ENCODE measurements at regions not wholly inside any gene's neighbourhood (a gene's known extent, or its start where the extent isn't known, plus 50 kb on each side); places are given as distances from the start of the nearest gene placed in this dataset.

DNA sequence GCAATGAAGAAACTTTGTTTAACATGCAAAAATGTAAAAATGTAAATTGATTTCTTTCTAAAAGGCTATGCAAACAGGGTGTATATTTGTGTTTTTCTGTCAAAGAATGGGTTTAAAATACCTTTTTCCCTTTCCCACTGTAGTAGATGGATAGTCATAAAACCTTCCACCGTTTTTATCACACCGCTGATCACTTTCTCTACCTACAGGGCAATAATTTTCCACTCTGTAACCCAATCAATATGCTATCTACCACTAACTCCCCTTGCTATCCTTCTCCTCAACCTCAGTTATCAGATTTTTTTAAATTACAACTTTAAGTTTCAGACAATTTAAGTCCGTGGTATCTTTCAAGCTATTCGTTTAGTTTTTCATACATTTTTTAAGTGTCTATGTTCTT is 91.4 kb upstream of the ARID1B start:
- Histone ChIP-seq H3K4me3 (replicated peaks; ENCODE audit: insufficient read depth, low read length) (peak overlapping the region; percentile 53), H3K27me3 (ENCODE audit: insufficient read depth, poor library complexity, severe bottlenecking) (no peaks in the 10 kb centered on the region), H3K27ac (replicated peaks) (peak overlapping the region; percentile 93)
- TF ChIP-seq POLR2AphosphoS5 (IDR thresholded peaks at IDR 0.05; ENCODE audit: low read depth) (no peak), GABPA (IDR thresholded peaks at IDR 0.05; ENCODE audit: low read depth) (no peak), SPI1 (IDR thresholded peaks at IDR 0.05; ENCODE audit: borderline replicate concordance, low read depth) (no peak)
- TF ChIP-seq, protein P1, sequence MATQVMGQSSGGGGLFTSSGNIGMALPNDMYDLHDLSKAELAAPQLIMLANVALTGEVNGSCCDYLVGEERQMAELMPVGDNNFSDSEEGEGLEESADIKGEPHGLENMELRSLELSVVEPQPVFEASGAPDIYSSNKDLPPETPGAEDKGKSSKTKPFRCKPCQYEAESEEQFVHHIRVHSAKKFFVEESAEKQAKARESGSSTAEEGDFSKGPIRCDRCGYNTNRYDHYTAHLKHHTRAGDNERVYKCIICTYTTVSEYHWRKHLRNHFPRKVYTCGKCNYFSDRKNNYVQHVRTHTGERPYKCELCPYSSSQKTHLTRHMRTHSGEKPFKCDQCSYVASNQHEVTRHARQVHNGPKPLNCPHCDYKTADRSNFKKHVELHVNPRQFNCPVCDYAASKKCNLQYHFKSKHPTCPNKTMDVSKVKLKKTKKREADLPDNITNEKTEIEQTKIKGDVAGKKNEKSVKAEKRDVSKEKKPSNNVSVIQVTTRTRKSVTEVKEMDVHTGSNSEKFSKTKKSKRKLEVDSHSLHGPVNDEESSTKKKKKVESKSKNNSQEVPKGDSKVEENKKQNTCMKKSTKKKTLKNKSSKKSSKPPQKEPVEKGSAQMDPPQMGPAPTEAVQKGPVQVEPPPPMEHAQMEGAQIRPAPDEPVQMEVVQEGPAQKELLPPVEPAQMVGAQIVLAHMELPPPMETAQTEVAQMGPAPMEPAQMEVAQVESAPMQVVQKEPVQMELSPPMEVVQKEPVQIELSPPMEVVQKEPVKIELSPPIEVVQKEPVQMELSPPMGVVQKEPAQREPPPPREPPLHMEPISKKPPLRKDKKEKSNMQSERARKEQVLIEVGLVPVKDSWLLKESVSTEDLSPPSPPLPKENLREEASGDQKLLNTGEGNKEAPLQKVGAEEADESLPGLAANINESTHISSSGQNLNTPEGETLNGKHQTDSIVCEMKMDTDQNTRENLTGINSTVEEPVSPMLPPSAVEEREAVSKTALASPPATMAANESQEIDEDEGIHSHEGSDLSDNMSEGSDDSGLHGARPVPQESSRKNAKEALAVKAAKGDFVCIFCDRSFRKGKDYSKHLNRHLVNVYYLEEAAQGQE (IDR thresholded peaks at IDR 0.05; ENCODE audit: insufficient replicate concordance, low read depth), result no peak
- TF ChIP-seq, protein P2, sequence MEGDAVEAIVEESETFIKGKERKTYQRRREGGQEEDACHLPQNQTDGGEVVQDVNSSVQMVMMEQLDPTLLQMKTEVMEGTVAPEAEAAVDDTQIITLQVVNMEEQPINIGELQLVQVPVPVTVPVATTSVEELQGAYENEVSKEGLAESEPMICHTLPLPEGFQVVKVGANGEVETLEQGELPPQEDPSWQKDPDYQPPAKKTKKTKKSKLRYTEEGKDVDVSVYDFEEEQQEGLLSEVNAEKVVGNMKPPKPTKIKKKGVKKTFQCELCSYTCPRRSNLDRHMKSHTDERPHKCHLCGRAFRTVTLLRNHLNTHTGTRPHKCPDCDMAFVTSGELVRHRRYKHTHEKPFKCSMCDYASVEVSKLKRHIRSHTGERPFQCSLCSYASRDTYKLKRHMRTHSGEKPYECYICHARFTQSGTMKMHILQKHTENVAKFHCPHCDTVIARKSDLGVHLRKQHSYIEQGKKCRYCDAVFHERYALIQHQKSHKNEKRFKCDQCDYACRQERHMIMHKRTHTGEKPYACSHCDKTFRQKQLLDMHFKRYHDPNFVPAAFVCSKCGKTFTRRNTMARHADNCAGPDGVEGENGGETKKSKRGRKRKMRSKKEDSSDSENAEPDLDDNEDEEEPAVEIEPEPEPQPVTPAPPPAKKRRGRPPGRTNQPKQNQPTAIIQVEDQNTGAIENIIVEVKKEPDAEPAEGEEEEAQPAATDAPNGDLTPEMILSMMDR (IDR thresholded peaks at IDR 0.05; ENCODE audit: insufficient read depth, low read length), result no peak
- no peak for DNase-seq (ENCODE audit: low read depth in 1 of 2, low spot score in 1 of 2)

DNA sequence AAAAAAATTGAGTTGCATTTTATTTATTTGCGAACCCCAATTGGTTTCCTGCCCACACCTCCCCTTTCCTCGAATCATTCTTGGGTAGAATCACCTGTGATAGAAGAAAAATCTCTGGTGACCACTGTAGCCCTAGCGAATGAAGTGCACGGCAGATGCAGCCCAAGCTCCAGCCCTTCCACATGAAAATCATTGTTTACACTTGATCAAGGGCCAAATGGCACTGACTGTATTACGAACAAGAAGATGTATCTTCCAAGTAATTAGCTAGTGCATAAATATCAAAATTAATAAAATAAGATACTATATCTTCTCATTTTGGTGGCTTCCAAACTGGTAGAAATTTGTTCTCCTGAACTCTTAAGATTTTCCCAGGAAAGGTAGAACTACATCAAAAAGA is 93.4 kb upstream of the ARID1B start:
- no peaks in the 10 kb centered on the region for H3K27me3 ChIP-seq (ENCODE audit: insufficient read depth, poor library complexity, severe bottlenecking)
- H3K27ac ChIP-seq (replicated peaks), result no peak overlapping the region
- TF ChIP-seq GABPA (IDR thresholded peaks at IDR 0.05; ENCODE audit: low read depth) (no peak), POLR2AphosphoS5 (IDR thresholded peaks at IDR 0.05; ENCODE audit: low read depth) (no peak), SPI1 (IDR thresholded peaks at IDR 0.05; ENCODE audit: borderline replicate concordance, low read depth) (no peak)
- TF ChIP-seq, protein P2 (IDR thresholded peaks at IDR 0.05; ENCODE audit: insufficient read depth, low read length), result no peak
- TF ChIP-seq, protein P1 (IDR thresholded peaks at IDR 0.05; ENCODE audit: insufficient replicate concordance, low read depth), result no peak
- no peak overlapping the region for H3K4me3 ChIP-seq (replicated peaks; ENCODE audit: insufficient read depth, low read length)
- DNase-seq (ENCODE audit: low read depth in 1 of 2, low spot score in 1 of 2), result no peak

DNA sequence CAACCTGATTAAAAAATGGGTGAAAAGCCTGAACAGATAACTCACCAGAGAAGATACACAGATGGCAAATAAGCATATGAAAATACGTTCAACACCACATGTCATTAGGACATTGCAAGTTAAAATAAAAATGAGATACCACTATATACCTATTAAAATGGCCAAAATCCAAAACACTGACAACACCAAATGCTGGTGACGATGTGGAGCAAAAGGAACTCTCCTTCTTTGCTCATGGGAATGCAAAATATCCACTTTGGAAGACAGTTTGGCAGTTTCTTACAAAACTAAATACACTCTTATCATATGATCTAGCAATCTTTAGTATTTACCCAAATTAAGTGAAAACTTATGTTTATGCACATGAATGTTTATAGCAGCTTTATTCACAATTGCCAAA is 100.5 kb upstream of the ARID1B start:
- Histone ChIP-seq H3K4me3 (replicated peaks; ENCODE audit: insufficient read depth, low read length) (no peak overlapping the region), H3K27me3 (ENCODE audit: insufficient read depth, poor library complexity, severe bottlenecking) (no peaks in the 10 kb centered on the region), H3K27ac (replicated peaks) (no peak overlapping the region)
- no peak for DNase-seq (ENCODE audit: low read depth in 1 of 2, low spot score in 1 of 2)
- TF ChIP-seq, protein P2 (IDR thresholded peaks at IDR 0.05; ENCODE audit: insufficient read depth, low read length), result no peak
- no peak for TF ChIP-seq GABPA (IDR thresholded peaks at IDR 0.05; ENCODE audit: low read depth)
- TF ChIP-seq SPI1 (IDR thresholded peaks at IDR 0.05; ENCODE audit: borderline replicate concordance, low read depth), result no peak
- no peak for TF ChIP-seq POLR2AphosphoS5 (IDR thresholded peaks at IDR 0.05; ENCODE audit: low read depth)
- TF ChIP-seq, protein P1 (IDR thresholded peaks at IDR 0.05; ENCODE audit: insufficient replicate concordance, low read depth), result no peak
